ENCODE measurements at regions not wholly inside any gene's neighbourhood (a gene's known extent, or its start where the extent isn't known, plus 50 kb on each side); places are given as distances from the start of the nearest gene placed in this dataset.

GRCh38 chr16:51401673-51402072 is 250.6 kb upstream of the SALL1 start:
- no peak overlapping the region for H3K4me3 Mint-ChIP-seq
- H3K4me1 Mint-ChIP-seq: no peaks in the 10 kb centered on the region
- H3K27me3 Mint-ChIP-seq: no peaks in the 10 kb centered on the region
- H3K27ac Mint-ChIP-seq: no peak overlapping the region
- peaks cover 3% of the 10 kb centered on the region for H3K9me3 Mint-ChIP-seq
- no peaks in the 10 kb centered on the region for H3K36me3 Mint-ChIP-seq
- DNase-seq: no peak

GRCh38 chr16:51399908-51400670 is 249.0 kb upstream of the SALL1 start:
- Mint-ChIP-seq H3K4me3 (no peak overlapping the region), H3K27ac (no peak overlapping the region), H3K9me3 (peaks cover 3% of the 10 kb centered on the region), H3K4me1 (no peaks in the 10 kb centered on the region), H3K27me3 (no peaks in the 10 kb centered on the region), H3K36me3 (no peaks in the 10 kb centered on the region)
- no peak for DNase-seq

DNA sequence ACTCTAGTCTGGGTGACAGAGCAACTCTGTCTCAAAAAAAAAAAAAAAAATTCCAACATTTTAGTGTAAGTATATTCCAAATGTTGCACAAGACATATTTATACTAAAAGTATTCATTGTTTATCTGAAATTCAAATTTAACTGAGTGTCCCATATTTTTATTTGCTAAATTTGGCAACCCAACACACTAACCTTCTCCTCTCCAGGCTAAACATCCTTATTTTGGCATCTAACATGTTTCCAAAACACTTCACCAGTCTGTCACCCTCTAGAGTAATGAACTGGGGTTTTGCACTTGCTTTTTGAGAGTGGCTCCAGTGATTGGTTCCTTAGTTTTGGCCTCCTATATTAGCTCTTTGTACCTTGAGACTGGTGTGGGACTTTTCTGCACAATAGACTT is 243.4 kb upstream of the SALL1 start:
- Mint-ChIP-seq H3K4me3 (no peak overlapping the region), H3K9me3 (peaks cover 1% of the 10 kb centered on the region), H3K36me3 (no peaks in the 10 kb centered on the region), H3K4me1 (no peaks in the 10 kb centered on the region), H3K27me3 (peaks cover 9% of the 10 kb centered on the region), H3K27ac (no peak overlapping the region)
- no peak for DNase-seq

- no peaks in the 10 kb centered on the region for H3K4me1 Mint-ChIP-seq
- no peak overlapping the region for H3K27ac Mint-ChIP-seq
- no peaks in the 10 kb centered on the region for H3K36me3 Mint-ChIP-seq
- DNase-seq: no peak
- no peak overlapping the region for H3K4me3 Mint-ChIP-seq
- peaks cover 1% of the 10 kb centered on the region for H3K9me3 Mint-ChIP-seq
- H3K27me3 Mint-ChIP-seq: peaks cover 9% of the 10 kb centered on the region
Observed at GRCh38 chr16:51393381-51394005, 242.4 kb upstream of the SALL1 start.

DNA sequence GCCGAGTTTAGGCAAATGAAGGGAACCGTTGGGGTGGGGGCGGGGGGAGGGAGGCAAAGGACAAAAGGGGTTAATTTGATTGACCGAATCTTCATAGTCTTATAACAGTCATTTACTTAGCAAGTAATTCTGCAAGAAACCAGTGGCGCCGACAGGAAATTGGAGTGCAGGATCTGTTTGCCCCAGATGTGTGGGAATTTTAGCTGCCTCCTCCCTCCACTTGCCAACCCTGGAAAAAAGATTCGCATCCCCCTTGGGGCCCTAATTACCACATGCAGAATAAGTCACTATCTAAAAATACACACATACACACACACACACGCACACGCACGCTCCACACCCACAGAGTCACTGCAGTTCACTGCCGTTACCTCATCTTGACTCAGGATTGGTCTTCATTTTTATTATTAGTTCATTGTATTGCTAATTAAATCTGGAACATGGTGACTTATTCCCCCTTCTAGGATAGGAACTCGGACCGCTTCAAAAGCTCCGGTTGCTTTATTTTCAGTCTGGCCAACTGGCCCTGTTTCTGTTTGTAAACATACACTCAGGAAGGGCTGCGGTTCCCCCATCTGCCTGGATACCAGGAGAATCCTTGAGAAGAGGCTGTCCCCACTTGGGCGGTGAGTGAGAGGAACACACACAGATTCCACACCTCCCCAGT is 241.6 kb upstream of the SALL1 start:
- no peak overlapping the region for H3K4me3 Mint-ChIP-seq
- no peaks in the 10 kb centered on the region for H3K4me1 Mint-ChIP-seq
- peaks cover 9% of the 10 kb centered on the region for H3K27me3 Mint-ChIP-seq
- DNase-seq: no peak
- H3K27ac Mint-ChIP-seq: no peak overlapping the region
- H3K9me3 Mint-ChIP-seq: peaks cover 1% of the 10 kb centered on the region
- H3K36me3 Mint-ChIP-seq: no peaks in the 10 kb centered on the region

DNA sequence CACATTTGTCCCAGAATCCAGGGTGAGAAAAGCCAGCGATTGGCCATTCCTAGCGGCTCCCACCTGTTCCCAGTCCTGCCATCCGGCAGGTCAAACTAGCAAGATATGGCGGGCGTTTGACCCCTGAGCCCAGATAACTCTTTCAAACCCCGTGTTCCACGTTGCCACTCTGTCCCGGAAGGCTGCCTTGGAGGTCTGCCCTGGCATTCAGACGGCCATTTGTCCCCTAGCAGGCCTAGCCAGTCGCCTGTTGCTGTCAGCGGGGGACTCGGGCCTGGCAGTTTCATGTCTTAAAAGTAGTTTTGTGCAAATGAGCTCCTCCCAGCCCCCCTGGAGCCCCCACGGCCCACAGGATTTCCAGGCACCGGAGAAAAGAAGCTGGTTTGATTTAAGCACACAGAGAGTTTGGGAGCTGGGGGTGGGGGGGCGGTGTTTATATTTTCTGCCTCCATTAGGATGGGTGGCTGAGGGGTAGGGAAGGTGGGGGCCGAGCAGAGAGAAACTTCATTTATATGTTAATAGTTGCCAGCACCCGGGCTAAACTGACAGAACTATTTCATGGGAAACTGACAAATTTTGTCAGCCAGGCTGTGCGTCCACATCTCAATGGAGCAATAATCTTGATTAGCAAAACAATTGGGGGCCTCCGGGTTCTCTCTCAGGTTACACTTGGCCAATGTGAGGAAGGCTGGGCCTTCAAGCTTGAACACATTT is 240.9 kb upstream of the SALL1 start:
- Mint-ChIP-seq H3K27ac (no peak overlapping the region), H3K9me3 (peaks cover 1% of the 10 kb centered on the region), H3K36me3 (no peaks in the 10 kb centered on the region), H3K4me3 (no peak overlapping the region), H3K4me1 (no peaks in the 10 kb centered on the region), H3K27me3 (peaks cover 9% of the 10 kb centered on the region)
- DNase-seq: no peak

DNA sequence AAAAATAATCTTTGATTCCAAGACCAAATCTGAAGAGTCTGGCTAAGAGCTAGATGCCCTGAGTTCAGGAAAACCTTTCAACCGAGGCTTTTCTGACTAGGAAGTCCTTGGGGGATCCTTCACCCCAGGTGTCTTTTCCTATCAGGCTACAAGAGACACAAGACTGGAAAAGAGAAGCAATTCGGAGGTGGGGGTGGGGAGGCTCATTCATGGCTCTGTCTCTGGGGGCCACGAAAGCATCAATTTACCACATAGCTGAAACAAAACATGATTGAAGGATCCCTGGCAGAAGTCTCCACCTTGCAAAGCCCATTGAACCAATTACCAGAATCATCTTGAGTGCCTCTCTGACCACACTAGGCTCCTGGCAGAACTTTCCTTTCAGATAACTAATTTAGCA is 239.8 kb upstream of the SALL1 start:
- Mint-ChIP-seq H3K4me3 (no peak overlapping the region), H3K4me1 (no peaks in the 10 kb centered on the region), H3K27me3 (peaks cover 9% of the 10 kb centered on the region), H3K9me3 (peaks cover 1% of the 10 kb centered on the region), H3K27ac (no peak overlapping the region), H3K36me3 (no peaks in the 10 kb centered on the region)
- DNase-seq: no peak

GRCh38 chr16:51389881-51390280 is 238.8 kb upstream of the SALL1 start:
- Mint-ChIP-seq H3K4me1 (no peaks in the 10 kb centered on the region), H3K27ac (no peak overlapping the region), H3K4me3 (no peak overlapping the region), H3K9me3 (peaks cover 1% of the 10 kb centered on the region), H3K36me3 (no peaks in the 10 kb centered on the region), H3K27me3 (peaks cover 9% of the 10 kb centered on the region)
- no peak for DNase-seq

DNA sequence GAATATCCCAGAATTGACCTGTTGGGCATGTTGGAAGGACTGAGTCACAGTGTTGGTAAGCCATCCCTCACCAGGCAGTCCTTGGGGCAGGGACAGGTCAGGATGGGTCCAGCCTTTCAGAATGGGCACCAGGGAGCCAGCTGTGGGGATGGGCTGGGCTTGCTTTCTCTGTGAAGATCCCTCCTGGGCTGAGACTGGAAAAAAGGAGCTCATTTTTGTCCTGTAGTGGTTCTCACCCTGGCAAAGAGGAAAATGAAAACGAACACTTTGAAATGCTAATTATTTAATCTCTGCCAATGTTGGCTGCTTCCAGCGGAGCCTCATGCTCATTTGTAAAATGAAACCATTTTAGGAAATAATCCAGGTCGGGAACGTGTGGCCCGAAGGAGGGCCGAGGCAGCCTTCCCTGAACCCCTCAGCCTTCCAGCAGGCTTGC is 237.5 kb upstream of the SALL1 start:
- peaks cover 1% of the 10 kb centered on the region for H3K9me3 Mint-ChIP-seq
- H3K27ac Mint-ChIP-seq: no peak overlapping the region
- H3K4me1 Mint-ChIP-seq: no peaks in the 10 kb centered on the region
- no peaks in the 10 kb centered on the region for H3K36me3 Mint-ChIP-seq
- H3K27me3 Mint-ChIP-seq: peaks cover 8% of the 10 kb centered on the region
- no peak for DNase-seq
- H3K4me3 Mint-ChIP-seq: no peak overlapping the region

DNA sequence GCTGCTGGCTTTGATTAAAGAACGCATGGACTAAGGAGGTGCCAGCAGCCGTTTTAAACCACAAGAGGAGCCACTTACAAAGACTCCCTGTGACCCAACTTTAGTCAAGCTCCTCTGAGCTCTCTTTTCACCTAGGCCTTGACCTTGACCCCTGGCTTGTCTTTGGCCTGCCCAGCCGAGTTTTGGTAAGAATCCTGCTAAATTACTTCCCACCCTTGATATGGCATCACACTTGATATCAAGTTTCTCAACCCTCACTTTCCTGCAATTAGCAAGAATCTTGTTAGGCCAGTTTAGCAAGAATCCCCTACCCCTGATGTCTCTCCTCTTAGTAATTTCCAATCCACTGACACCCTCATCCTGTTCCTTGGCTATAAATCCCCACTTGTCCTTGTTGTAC is 232.8 kb upstream of the SALL1 start:
- H3K4me3 Mint-ChIP-seq: no peak overlapping the region
- no peak overlapping the region for H3K27ac Mint-ChIP-seq
- no peaks in the 10 kb centered on the region for H3K27me3 Mint-ChIP-seq
- no peak for DNase-seq
- H3K9me3 Mint-ChIP-seq: no peaks in the 10 kb centered on the region
- no peaks in the 10 kb centered on the region for H3K4me1 Mint-ChIP-seq
- no peaks in the 10 kb centered on the region for H3K36me3 Mint-ChIP-seq

GRCh38 chr16:51382940-51383339 is 231.9 kb upstream of the SALL1 start:
- H3K4me3 Mint-ChIP-seq: no peak overlapping the region
- no peak for DNase-seq
- no peak overlapping the region for H3K27ac Mint-ChIP-seq
- no peaks in the 10 kb centered on the region for H3K4me1 Mint-ChIP-seq
- H3K36me3 Mint-ChIP-seq: no peaks in the 10 kb centered on the region
- no peaks in the 10 kb centered on the region for H3K27me3 Mint-ChIP-seq
- H3K9me3 Mint-ChIP-seq: no peaks in the 10 kb centered on the region

DNA sequence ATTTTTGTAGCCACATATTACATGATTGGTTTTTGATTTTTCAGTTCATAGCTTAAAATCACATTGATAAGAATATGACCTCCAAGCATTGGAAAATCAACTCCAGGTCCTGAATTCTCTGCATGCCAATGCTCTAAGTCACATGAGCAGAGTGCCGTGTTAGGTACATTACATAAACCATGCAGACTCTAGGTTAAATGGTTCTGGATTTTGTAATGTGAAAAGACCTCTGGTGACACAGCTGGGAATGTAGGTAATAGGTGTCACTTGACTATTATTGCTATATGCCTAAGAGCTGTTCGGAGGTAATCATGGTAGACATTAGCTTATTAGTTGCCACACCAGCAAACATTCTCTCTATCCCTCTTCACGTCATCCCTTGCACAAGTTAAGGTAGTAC is 231.1 kb upstream of the SALL1 start:
- no peak overlapping the region for H3K27ac Mint-ChIP-seq
- no peak overlapping the region for H3K4me3 Mint-ChIP-seq
- no peaks in the 10 kb centered on the region for H3K36me3 Mint-ChIP-seq
- DNase-seq: no peak
- H3K4me1 Mint-ChIP-seq: no peaks in the 10 kb centered on the region
- no peaks in the 10 kb centered on the region for H3K9me3 Mint-ChIP-seq
- H3K27me3 Mint-ChIP-seq: no peaks in the 10 kb centered on the region

GRCh38 chr16:51376080-51376479 is 225.0 kb upstream of the SALL1 start:
- H3K4me3 Mint-ChIP-seq: no peak overlapping the region
- H3K27me3 Mint-ChIP-seq: no peaks in the 10 kb centered on the region
- no peaks in the 10 kb centered on the region for H3K4me1 Mint-ChIP-seq
- peaks cover 6% of the 10 kb centered on the region for H3K9me3 Mint-ChIP-seq
- DNase-seq: no peak
- no peaks in the 10 kb centered on the region for H3K36me3 Mint-ChIP-seq
- no peak overlapping the region for H3K27ac Mint-ChIP-seq

DNA sequence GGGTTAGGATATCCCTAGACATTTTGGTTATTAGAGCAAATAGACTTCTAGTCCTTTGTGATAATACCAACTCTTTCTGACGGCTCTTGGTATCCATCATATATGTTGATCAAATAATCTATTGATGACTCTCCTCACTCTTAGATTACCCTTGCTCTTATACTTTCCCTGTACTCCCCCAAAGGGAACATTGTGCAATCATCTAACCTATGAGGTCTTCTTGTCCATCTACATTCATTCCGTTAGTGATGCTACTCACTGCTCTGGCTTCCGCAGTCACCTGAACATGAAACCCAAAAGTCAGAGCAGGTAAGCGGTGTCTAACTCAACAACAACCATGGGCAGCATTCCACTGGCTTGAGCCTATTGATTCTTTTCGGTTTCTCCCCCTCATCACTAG is 223.7 kb upstream of the SALL1 start:
- Mint-ChIP-seq H3K4me3 (no peak overlapping the region), H3K4me1 (no peaks in the 10 kb centered on the region), H3K36me3 (no peaks in the 10 kb centered on the region), H3K27me3 (no peaks in the 10 kb centered on the region), H3K27ac (no peak overlapping the region), H3K9me3 (peaks cover 6% of the 10 kb centered on the region)
- no peak for DNase-seq

- H3K27me3 Mint-ChIP-seq: no peaks in the 10 kb centered on the region
- DNase-seq: no peak
- H3K27ac Mint-ChIP-seq: no peak overlapping the region
- no peaks in the 10 kb centered on the region for H3K36me3 Mint-ChIP-seq
- H3K9me3 Mint-ChIP-seq: peaks cover 6% of the 10 kb centered on the region
- no peaks in the 10 kb centered on the region for H3K4me1 Mint-ChIP-seq
- no peak overlapping the region for H3K4me3 Mint-ChIP-seq
Observed at GRCh38 chr16:51374346-51374745, 223.3 kb upstream of the SALL1 start.

All from activated naive CD8-positive, alpha-beta T cell treated with anti-CD3 and anti-CD28 coated beads for 36 hours (primary cell).